Endothelial cell of umbilical vein (primary cell): ENCODE measurements at regions not wholly inside any gene's neighbourhood (a gene's known extent, or its start where the extent isn't known, plus 50 kb on each side); places are given as distances from the start of the nearest gene placed in this dataset.
"Not testable (repeated sequence)": the region's sequence is repeated elsewhere in the genome, so short reads cannot be mapped to it uniquely, and the experiment has no call there.

Experiments
- BruUV-seq: library from RNA; stranded (reverse); fragments of 400-500 nt; replicated peaks from 2 replicates; lab custom pipeline; 2021; lab: Mats Ljungman, UMichigan
- CTCF ChIA-PET: fragments of 300-600, 350-600 bp; sonication (Branson Sonifier 250); formaldehyde crosslinking; loops from one replicate; lab custom pipeline; 2021; ENCODE audit warnings: antibody characterized with exemption, inconsistent platforms; lab: Charles Lee
- POLR2A ChIA-PET: fragments of 300-600, 350-600 bp; sonication (Branson Sonifier 250); formaldehyde crosslinking; loops from one replicate; lab custom pipeline; 2021; ENCODE audit warnings: antibody characterized with exemption, inconsistent platforms; lab: Charles Lee
- DNase-seq: peaks from one replicate; pipeline ENCODE4 v3.0.0-alpha.2; 2011; ENCODE audit warnings: low read depth, low spot score
- FAIRE-seq: peaks from 2 replicates; lab custom pipeline; 2011; peaks lifted over from hg19 to GRCh38; lab: Jason Lieb, UNC
- H2AFZ ChIP-seq: 2 replicates; pipeline ENCODE4 v1.6.0; 2012; ENCODE audit warnings: low read depth, low read length, control low read depth, inconsistent platforms
- H3K27ac ChIP-seq: 2 replicates; pipeline ENCODE4 v1.5.1; 2011; ENCODE audit warnings: low read depth, mild to moderate bottlenecking, control low read depth, low read length, moderate library complexity; ENCODE audit not compliant: insufficient read depth
- H3K27me3 ChIP-seq, 2 experiments: 2 replicates each; pipeline versions ENCODE4 v1.6.0 to v1.6.1; 2011; ENCODE audit warnings: low read length in 2 of 2, mixed read lengths in 1 of 2; ENCODE audit not compliant: control insufficient read depth in 2 of 2, insufficient read depth in 2 of 2
- H3K36me3 ChIP-seq, 2 experiments: 2 replicates in 1 of 2; 3 replicates in 1 of 2; pipeline ENCODE4 v1.5.1; 2011; ENCODE audit warnings: low read length in 2 of 2, mild to moderate bottlenecking in 1 of 2, moderate library complexity in 1 of 2; ENCODE audit not compliant: control insufficient read depth in 2 of 2, insufficient read depth in 2 of 2; ENCODE audit errors: extremely low read depth in 1 of 2
- H3K4me1 ChIP-seq: 3 replicates; pipeline ENCODE4 v1.5.1; 2011; ENCODE audit warnings: mild to moderate bottlenecking, low read length; ENCODE audit not compliant: control insufficient read depth, insufficient read depth; ENCODE audit errors: extremely low read depth
- H3K4me2 ChIP-seq: 2 replicates; pipeline ENCODE4 v1.6.1; 2011; ENCODE audit warnings: low read length, control low read depth, mixed read lengths; ENCODE audit not compliant: insufficient read depth
- H3K4me3 ChIP-seq, 3 experiments: fragments of 200-600 bp in 1 of 3; sonication (generic), shearing (Covaris generic) in 1 of 3; replicated peaks in 1 of 3; 2 replicates each; pipeline ENCODE4 v1.5.1; 2011 to 2016; ENCODE audit warnings: control low read depth in 3 of 3, low read length in 3 of 3, mild to moderate bottlenecking in 2 of 3, inconsistent platforms in 1 of 3, low read depth in 1 of 3, moderate library complexity in 1 of 3; ENCODE audit not compliant: insufficient read depth in 1 of 3
- H3K79me2 ChIP-seq: 2 replicates; pipeline ENCODE4 v1.6.0; 2012; ENCODE audit warnings: low read length, inconsistent platforms; ENCODE audit not compliant: control insufficient read depth, insufficient read depth
- H3K9ac ChIP-seq: replicated peaks from 2 replicates; pipeline ENCODE3; 2011; ENCODE audit warnings: low read length, control low read depth; ENCODE audit not compliant: insufficient read depth; ENCODE audit errors: extremely low read depth
- H3K9me1 ChIP-seq: replicated peaks from 3 replicates; pipeline ENCODE4 v1.6.0; 2011; ENCODE audit warnings: mild to moderate bottlenecking, low read length; ENCODE audit not compliant: control insufficient read depth, insufficient read depth; ENCODE audit errors: extremely low read depth
- H3K9me3 ChIP-seq: replicated peaks from 2 replicates; pipeline ENCODE4 v1.5.1; 2012; ENCODE audit warnings: low read length, inconsistent platforms; ENCODE audit not compliant: control insufficient read depth, insufficient read depth
- H4K20me1 ChIP-seq: replicated peaks from 2 replicates; pipeline ENCODE3; 2011; ENCODE audit warnings: mild to moderate bottlenecking, low read length; ENCODE audit not compliant: control insufficient read depth, insufficient read depth; ENCODE audit errors: extremely low read depth
- CTCF ChIP-seq, 2 donors: IDR thresholded peaks; 1 replicate in 1 of 2; 2 replicates in 1 of 2; pipeline ENCODE4 v1.5.1; 2011; ENCODE audit warnings: low read length in 2 of 2, mild to moderate bottlenecking in 2 of 2, moderate library complexity in 2 of 2, control low read depth in 1 of 2, inconsistent platforms in 1 of 2, low read depth in 1 of 2; ENCODE audit not compliant: insufficient read depth in 1 of 2; ENCODE audit errors: extremely low read depth in 1 of 2
- EZH2 ChIP-seq: IDR thresholded peaks from 2 replicates; pipeline ENCODE4 v1.6.1; 2012; ENCODE audit warnings: borderline replicate concordance, low read depth, mild to moderate bottlenecking, moderate library complexity, low read length, inconsistent platforms; ENCODE audit not compliant: severe bottlenecking
- FOS ChIP-seq: IDR thresholded peaks from 2 replicates; pipeline ENCODE4 v1.6.1; 2011; ENCODE audit warnings: mild to moderate bottlenecking, low read length, moderate library complexity, borderline replicate concordance; ENCODE audit not compliant: insufficient read depth
- GATA2 ChIP-seq: IDR thresholded peaks from 2 replicates; pipeline ENCODE4 v1.7.0; 2011; ENCODE audit warnings: low read depth, mild to moderate bottlenecking, moderate library complexity, mixed read lengths, low read length; ENCODE audit not compliant: insufficient read length, insufficient read depth
- JUN ChIP-seq: IDR thresholded peaks from 2 replicates; pipeline ENCODE4 v1.6.1; 2011; ENCODE audit warnings: borderline replicate concordance, low read depth; ENCODE audit not compliant: insufficient read length, insufficient read depth
- MAX ChIP-seq: IDR thresholded peaks from 2 replicates; pipeline ENCODE4 v1.6.1; 2011; ENCODE audit not compliant: insufficient read depth, insufficient read length
- MYC ChIP-seq: IDR thresholded peaks from one replicate; pipeline ENCODE4 v1.6.1; 2011; ENCODE audit warnings: mild to moderate bottlenecking, low read depth, low read length
- POLR2A ChIP-seq: IDR thresholded peaks from 2 replicates; pipeline ENCODE4 v1.6.1; 2012; ENCODE audit warnings: low read depth, mild to moderate bottlenecking, control low read depth, low read length
- POLR2AphosphoS5 ChIP-seq: IDR thresholded peaks from 2 replicates; pipeline ENCODE4 v1.6.1; 2012; ENCODE audit warnings: low read depth, mild to moderate bottlenecking, control low read depth, low read length, moderate library complexity; ENCODE audit not compliant: insufficient read depth
- dilution Hi-C: fragments of 300-500 bp; cut with MboI; formaldehyde crosslinking; loops from one replicate; pipeline ENCODE4 v1.15.0; 2019; ENCODE audit warnings: low sequenced_read_pairs; ENCODE audit not compliant: extremely low pct_ligation_motif_present
- intact Hi-C: fragments of 100-400 bp; cut with micrococcal nuclease; formaldehyde crosslinking; loops from one replicate; pipeline ENCODE4 v1.10.0; 2022

- no peak overlapping the region for H2AFZ ChIP-seq
- no TSS peak for BruUV-seq
- dilution Hi-C loops: no loop called here
- no peaks in the 10 kb centered on the region for H4K20me1 ChIP-seq
- H3K9ac ChIP-seq: no peak overlapping the region
- no peaks in the 10 kb centered on the region for H3K36me3 ChIP-seq
- H3K27ac ChIP-seq: no peak overlapping the region
- no peak overlapping the region for H3K4me3 ChIP-seq
- CTCF ChIA-PET: interaction anchor here (1.0 to 1.8 kb wide), 3 partner anchors 10 to 335 kb away, joined by 3 to 6 read pairs (median 4); no protein-coding TSS in a partner anchor
- TF ChIP-seq CTCF (IDR thresholded peaks at IDR 0.05; ENCODE audit: extremely low read depth in 1 of 2, insufficient read depth in 1 of 2, low read depth in 1 of 2, low read length in 2 of 2) (no peak), MYC (no peak), GATA2 (no peak), POLR2A (no peak), JUN (no peak), EZH2 (no peak), MAX (no peak), POLR2AphosphoS5 (no peak), FOS (no peak)
- H3K4me2 ChIP-seq: no peak overlapping the region
- no peak for FAIRE-seq
- intact Hi-C loops: no loop called here
- no peaks in the 10 kb centered on the region for H3K4me1 ChIP-seq
- peaks cover 0 to 3% of the 10 kb centered on the region in 2 experiments for H3K27me3 ChIP-seq
- no peaks in the 10 kb centered on the region for H3K79me2 ChIP-seq
- no peaks in the 10 kb centered on the region for H3K9me3 ChIP-seq
- POLR2A ChIA-PET: no interaction called here
- no peak for DNase-seq
- H3K9me1 ChIP-seq: no peaks in the 10 kb centered on the region
Observed at GRCh38 chr7:92944633-92945032, 108.3 kb upstream of the CDK6 start.

GRCh38 chr7:92942706-92943105 is 106.3 kb upstream of the CDK6 start:
- POLR2A ChIA-PET: not testable (repeated sequence)

More at GRCh38 chr7:92942706-92943105, 106.3 kb upstream of the CDK6 start:
- BruUV-seq, DNase-seq, H3K36me3 ChIP-seq, H3K27me3 ChIP-seq, H3K79me2 ChIP-seq, FAIRE-seq, H3K4me3 ChIP-seq, H3K4me1 ChIP-seq, H3K9me1 ChIP-seq, H3K4me2 ChIP-seq, H3K9ac ChIP-seq, CTCF ChIA-PET, H4K20me1 ChIP-seq, dilution Hi-C loops, H2AFZ ChIP-seq, H3K9me3 ChIP-seq, H3K27ac ChIP-seq, intact Hi-C loops: not testable (repeated sequence)
